M059J (cell line): ENCODE measurements at regions not wholly inside any gene's neighbourhood (a gene's known extent, or its start where the extent isn't known, plus 50 kb on each side); places are given as distances from the start of the nearest gene placed in this dataset.

Source experiments
- DNase-seq: peaks from one replicate; pipeline ENCODE4 v3.0.0-alpha.2; 2012; ENCODE audit warnings: low read depth

DNA sequence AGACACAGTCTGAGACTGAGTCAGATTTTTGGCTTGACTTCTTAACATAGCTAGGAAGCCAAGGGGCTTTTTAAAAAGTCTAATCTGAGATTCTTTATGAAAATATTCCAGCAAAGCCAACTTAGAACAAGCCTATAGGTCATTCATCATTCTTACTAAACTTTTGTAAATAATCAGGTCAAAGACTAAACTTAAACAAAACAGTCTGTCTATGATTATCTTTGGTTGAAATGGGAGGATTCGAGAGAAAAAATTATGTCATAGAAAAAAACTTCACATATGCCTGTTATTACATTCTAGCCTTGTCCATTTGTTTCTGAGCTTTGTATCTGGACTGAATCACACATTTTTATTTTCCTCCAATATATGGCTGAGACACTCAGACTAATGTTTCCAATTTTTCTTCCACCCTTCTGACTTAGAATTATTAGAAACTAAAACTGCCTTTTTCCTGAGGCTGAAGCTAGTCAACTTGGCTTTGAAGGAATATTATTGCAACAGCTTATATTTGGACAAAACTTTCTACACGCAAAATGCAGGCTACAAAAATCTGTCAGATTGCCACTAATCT lies 83.3 kb downstream of the ETS2 start:
- DNase-seq, result no peak

DNA sequence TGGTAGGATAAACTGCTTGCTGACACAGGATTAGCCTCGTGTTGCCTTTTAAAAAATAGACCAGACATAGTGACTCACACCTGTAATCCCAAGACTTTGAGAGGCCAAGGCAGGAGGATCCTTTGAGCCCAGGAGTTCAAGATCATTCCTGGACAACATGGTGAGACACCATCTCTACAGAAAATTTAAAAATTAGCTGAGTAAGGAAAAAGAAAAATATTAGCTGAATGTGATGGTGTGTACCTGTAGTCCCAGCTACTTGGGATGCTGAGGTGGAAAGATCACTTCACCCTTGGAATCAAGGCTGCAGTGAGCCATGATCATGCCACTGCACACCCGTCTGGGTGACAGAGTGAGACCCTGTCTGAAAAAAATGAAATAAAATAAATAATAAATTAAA lies 82.0 kb downstream of the ETS2 start:
- DNase-seq, result no peak

DNA sequence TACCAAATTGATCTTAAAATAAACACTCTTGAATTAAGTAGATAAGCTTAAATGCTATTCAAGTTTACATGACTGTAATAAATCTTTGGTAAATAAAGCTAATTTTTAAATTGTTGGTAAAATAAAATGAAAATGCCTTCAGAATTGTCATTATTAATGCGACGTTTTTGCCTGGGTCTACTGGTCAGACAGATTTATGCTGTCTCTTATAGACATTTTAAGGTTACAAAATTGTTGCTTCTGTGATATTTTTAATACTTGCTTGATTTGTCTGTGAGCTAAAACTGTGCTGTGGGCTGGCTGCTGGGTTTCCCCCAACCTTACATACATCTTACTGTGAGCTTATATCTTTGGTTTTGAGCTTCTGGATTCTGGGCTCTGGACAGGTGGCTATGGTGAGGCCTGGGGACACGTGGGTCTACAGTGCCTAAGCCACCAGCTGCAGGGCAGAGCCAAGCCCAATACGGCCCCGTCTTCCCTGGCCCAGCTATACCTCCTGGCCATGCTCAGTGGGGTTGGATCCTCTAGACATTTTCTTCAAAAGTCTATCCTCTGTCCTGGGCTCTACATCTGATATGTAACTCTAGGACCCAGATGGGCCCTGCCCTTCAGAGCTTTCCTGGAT lies 81.4 kb downstream of the ETS2 start:
- DNase-seq, result no peak

GRCh38 chr21:38885909-38886308 lies 80.2 kb downstream of the ETS2 start:
- DNase-seq, result no peak

DNA sequence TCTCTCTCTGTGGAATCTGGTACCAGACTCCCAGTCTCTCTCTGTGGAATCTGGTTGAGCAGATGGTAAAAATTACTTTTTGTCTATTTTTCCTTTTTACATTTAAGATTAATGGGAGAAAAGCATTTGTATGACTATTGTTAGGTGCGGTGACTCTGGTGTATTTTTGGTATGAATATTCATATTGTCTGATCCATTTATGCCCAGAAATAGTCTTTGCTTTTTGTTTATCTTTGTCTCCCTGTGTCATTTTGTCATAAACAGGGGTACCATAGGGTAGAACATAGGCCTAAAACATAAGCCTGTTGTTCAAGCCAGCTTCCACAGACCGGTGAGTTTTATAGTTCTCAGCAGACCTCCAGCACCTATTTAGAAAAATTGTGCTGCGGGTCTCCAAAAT lies 78.7 kb downstream of the ETS2 start:
- no peak for DNase-seq

DNA sequence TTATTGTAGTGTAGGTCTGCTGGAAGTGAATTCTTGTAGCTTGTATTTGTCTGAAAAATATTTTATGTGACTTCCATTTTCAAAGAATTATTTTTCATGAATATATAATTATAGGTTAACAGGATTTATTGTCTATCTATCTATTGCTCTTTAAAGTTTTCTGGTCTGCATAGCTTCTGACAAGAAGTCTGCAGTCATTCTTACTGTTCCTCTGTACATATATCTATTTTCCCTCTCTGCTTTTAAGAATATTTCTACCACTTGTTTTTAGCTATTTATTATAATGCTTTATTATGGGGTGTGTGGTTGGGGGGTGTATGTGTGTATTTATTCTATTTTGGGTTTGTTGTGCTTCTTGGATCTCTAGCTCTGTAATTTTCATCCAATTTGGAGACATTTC lies 77.4 kb downstream of the ETS2 start:
- no peak for DNase-seq

- no peak for DNase-seq
Observed at GRCh38 chr21:38881131-38881530, 75.4 kb downstream of the ETS2 start.

DNA sequence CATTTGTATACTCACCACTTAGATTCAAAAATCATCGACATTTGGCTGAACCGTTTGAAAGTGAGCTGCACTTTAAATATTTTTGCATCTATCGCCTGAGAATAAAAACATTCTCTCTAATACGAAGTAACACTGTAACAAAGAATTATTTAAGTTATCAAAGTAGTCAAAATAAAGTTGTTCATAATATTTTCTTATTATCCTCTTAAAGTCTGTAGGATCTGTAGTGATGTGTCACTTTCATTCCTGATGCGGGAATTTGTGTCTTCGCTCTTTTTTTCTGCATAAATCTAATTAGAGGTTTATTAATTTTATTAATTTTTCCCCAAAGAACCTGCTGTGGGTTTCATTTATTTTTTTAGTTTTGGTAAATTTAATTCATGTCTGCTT lies 74.8 kb downstream of the ETS2 start:
- no peak for DNase-seq

DNA sequence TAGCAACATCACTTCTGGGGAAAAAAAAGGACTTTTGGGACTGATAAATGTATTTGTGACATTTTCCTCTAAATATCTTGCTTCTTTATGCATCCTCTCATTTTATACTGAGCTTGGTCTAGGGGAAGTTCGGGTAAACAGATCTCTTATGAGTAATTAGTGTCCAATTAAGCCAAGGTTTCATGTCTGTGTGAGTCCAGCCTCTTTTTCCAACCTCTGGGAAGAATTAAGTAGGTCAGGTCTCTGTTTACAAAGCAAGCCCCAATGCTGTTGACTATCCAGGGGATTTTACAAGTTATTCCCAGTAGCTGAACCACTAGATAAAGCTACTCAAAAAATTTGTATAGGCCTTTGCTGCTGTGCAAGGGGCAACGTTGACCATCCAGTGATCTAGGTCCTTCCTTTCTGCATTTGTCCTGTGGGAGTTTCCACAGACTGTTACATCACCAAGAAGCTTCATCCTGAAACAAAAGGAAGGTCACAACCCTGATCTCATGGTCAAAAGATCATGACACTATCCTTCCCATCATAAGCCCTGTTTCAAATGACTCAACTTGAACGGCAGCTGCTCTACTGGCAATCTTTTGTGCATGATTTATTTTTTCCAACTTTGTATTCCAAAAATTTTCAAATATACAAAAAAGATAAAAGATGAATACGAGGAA lies 74.3 kb downstream of the ETS2 start:
- peak; percentile 24 for DNase-seq

DNA sequence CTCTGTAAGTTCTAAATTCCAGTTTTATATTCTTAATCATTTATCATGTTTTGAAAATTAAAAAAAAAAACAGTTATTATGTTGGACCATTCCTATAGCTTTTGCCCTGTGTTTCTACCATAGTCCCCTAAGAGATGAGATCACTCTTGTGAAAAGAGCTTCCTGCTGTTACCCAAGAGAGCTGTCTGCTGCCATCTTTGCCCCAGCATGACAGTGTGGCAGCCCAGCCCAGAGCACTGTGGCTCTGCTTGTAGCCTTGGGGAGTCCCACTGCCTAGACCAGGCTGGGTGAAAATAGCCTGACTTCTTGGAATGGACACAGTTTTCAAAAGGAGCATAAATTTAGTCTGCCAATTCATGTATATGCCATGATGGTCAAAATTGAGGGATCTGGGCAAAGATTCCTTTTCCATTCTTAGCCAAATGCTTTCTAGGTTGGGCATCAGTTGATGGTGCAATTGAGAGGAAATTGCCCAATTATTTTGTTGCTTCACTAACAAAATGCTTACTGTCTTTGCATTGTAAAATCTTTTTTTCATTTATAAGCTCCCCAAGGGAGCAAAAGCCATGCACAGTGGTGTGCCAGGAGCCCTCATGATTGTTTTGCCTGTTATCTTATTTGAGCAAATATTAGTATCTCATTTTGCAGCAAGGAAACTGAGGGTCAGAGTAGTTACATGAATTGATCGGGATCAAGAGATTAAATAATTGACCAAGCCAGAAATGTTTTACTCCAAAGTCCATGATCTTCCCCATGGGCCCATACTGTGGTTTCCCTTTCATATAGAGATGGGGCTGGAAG lies 72.8 kb downstream of the ETS2 start:
- no peak for DNase-seq

GRCh38 chr21:38875694-38876492 lies 70.2 kb downstream of the ETS2 start:
- DNase-seq, result peak; percentile 73
